PC-3 (cell line): ENCODE measurements at regions not wholly inside any gene's neighbourhood (a gene's known extent, or its start where the extent isn't known, plus 50 kb on each side); places are given as distances from the start of the nearest gene placed in this dataset.

Experiments
- ATAC-seq: fragments of 200-7000 bp; cut with Tn5 transposase; 2 replicates; pipeline ENCODE4 v1.9.1; 2020; ENCODE audit warnings: mild to moderate bottlenecking, moderate library complexity
- BruUV-seq: library from RNA; stranded (reverse); fragments of 400-500 nt; replicated peaks from 2 replicates; lab custom pipeline; 2021; lab: Mats Ljungman, UMichigan
- CTCF ChIA-PET: fragments of 300-600 bp; sonication (Branson Sonifier 250); formaldehyde crosslinking; loops from one replicate; lab custom pipeline; 2022; ENCODE audit warnings: antibody characterized with exemption; lab: Charles Lee
- POLR2A ChIA-PET: fragments of 300-600 bp; sonication (Branson Sonifier 250); formaldehyde crosslinking; loops from one replicate; lab custom pipeline; 2022; ENCODE audit warnings: antibody characterized with exemption; ENCODE audit not compliant: unreplicated experiment; lab: Charles Lee
- DNase-seq: peaks from one replicate; pipeline ENCODE4 v3.0.0-alpha.2; 2015
- H2AFZ ChIP-seq: fragments of 300-600 bp; sonication (generic); 2 replicates; pipeline ENCODE4 v1.6.0; 2016; ENCODE audit warnings: antibody characterized with exemption, low read length
- H3F3A ChIP-seq: fragments of 300-600 bp; sonication (generic); one replicate; pipeline ENCODE4 v1.6.0; 2017; ENCODE audit warnings: antibody characterized with exemption, low read length, control low read depth, mild to moderate bottlenecking; ENCODE audit not compliant: unreplicated experiment
- H3K27ac ChIP-seq: fragments of 300-600 bp; sonication (generic); 2 replicates; pipeline ENCODE4 v1.5.1; 2016; ENCODE audit warnings: mild to moderate bottlenecking, low read length
- H3K27me3 ChIP-seq: fragments of 300-600 bp; sonication (generic); 2 replicates; pipeline ENCODE4 v1.6.1; 2016; ENCODE audit warnings: low read length, mixed read lengths
- H3K36me3 ChIP-seq: fragments of 300-600 bp; sonication (generic); 2 replicates; pipeline ENCODE4 v1.6.1; 2016; ENCODE audit warnings: low read depth, mixed run types, low read length, mixed read lengths
- H3K4me1 ChIP-seq: fragments of 300-600 bp; sonication (generic); 2 replicates; pipeline ENCODE4 v1.5.1; 2016; ENCODE audit warnings: low read length; ENCODE audit not compliant: insufficient read depth
- H3K4me2 ChIP-seq: fragments of 300-600 bp; sonication (generic); 2 replicates; pipeline ENCODE4 v1.6.0; 2016; ENCODE audit warnings: low read length
- H3K4me3 ChIP-seq: fragments of 300-600 bp; sonication (generic); 2 replicates; pipeline ENCODE4 v1.5.1; 2016; ENCODE audit warnings: mild to moderate bottlenecking, low read length, mixed read lengths
- H3K79me2 ChIP-seq: fragments of 300-600 bp; sonication (generic); 2 replicates; pipeline ENCODE4 v1.6.1; 2017; ENCODE audit warnings: low read length, mixed read lengths
- H3K9ac ChIP-seq: fragments of 300-600 bp; sonication (generic); 2 replicates; pipeline ENCODE4 v1.6.0; 2016; ENCODE audit warnings: mild to moderate bottlenecking, low read length
- H3K9me2 ChIP-seq: fragments of 300-600 bp; sonication (generic); replicated peaks from 2 replicates; pipeline ENCODE4 v1.6.1; 2016; ENCODE audit warnings: mixed run types, low read length, mixed read lengths
- H3K9me3 ChIP-seq: fragments of 300-600 bp; sonication (generic); 2 replicates; pipeline ENCODE4 v1.6.1; 2016; ENCODE audit warnings: low read length, mixed read lengths
- H4K20me1 ChIP-seq: fragments of 300-600 bp; sonication (generic); 2 replicates; pipeline ENCODE4 v1.6.1; 2016; ENCODE audit warnings: low read length, mixed read lengths
- CTCF ChIP-seq: fragments of 300-600 bp; sonication (generic); conservative IDR thresholded peaks from 2 replicates; pipeline ENCODE4 v1.5.1; 2017; ENCODE audit warnings: antibody characterized with exemption, low read depth, mild to moderate bottlenecking, low read length
- EZH2 ChIP-seq: fragments of 300-600 bp; sonication (generic); IDR thresholded peaks from one replicate; pipeline ENCODE4 v1.6.1; 2017; ENCODE audit warnings: antibody characterized with exemption, mild to moderate bottlenecking, low read length; ENCODE audit not compliant: unreplicated experiment
- EZH2phosphoT487 ChIP-seq: fragments of 300-600 bp; sonication (generic); IDR thresholded peaks from 2 replicates; pipeline ENCODE4 v1.6.1; 2018; ENCODE audit warnings: mild to moderate bottlenecking, antibody characterized with exemption, low read length, borderline replicate concordance
- intact Hi-C: fragments of 100-400 bp; cut with micrococcal nuclease; formaldehyde crosslinking; loops from 2 replicates; pipeline ENCODE4 v1.9.0; 2023

GRCh38 chr1:101154547-101154946, 82.3 kb upstream of the S1PR1 start:
- Histone ChIP-seq H3K4me3 (no peak overlapping the region), H3K9me3 (no peaks in the 10 kb centered on the region), H3F3A (no peaks in the 10 kb centered on the region), H3K27ac (no peak overlapping the region), H3K4me1 (peaks cover 17% of the 10 kb centered on the region), H3K79me2 (no peaks in the 10 kb centered on the region), H3K27me3 (no peaks in the 10 kb centered on the region), H4K20me1 (no peaks in the 10 kb centered on the region), H2AFZ (no peak overlapping the region), H3K9ac (no peak overlapping the region), H3K4me2 (no peak overlapping the region), H3K9me2 (no peaks in the 10 kb centered on the region), H3K36me3 (no peaks in the 10 kb centered on the region)
- CTCF ChIA-PET: no interaction called here
- TF ChIP-seq EZH2phosphoT487: no peak
- TF ChIP-seq EZH2: no peak
- no peak for TF ChIP-seq CTCF
- no TSS peak for BruUV-seq
- intact Hi-C loops: loop anchor here (5.0 kb wide), 1 partner anchor 83 kb away; the partner anchor contains the start of gene S1PR1
- no peak for DNase-seq
- ATAC-seq: no peak
- POLR2A ChIA-PET: no interaction called here

GRCh38 chr1:101153692-101154091, 83.1 kb upstream of the S1PR1 start:
- H3F3A ChIP-seq: no peaks in the 10 kb centered on the region
- TF ChIP-seq CTCF (no peak), EZH2phosphoT487 (no peak), EZH2 (no peak)
- ChIA-PET POLR2A (no interaction called here), CTCF (no interaction called here)
- intact Hi-C loops: loop anchor here (5.0 kb wide), 1 partner anchor 84 kb away; the partner anchor contains the start of gene S1PR1
- H3K4me1 ChIP-seq: peaks cover 25% of the 10 kb centered on the region
- H3K4me2 ChIP-seq: no peak overlapping the region
- ATAC-seq: no peak
- H3K79me2 ChIP-seq: no peaks in the 10 kb centered on the region
- H3K27ac ChIP-seq: no peak overlapping the region
- H3K4me3 ChIP-seq: no peak overlapping the region
- no peak overlapping the region for H3K9ac ChIP-seq
- H3K9me2 ChIP-seq: no peaks in the 10 kb centered on the region
- H3K9me3 ChIP-seq: no peaks in the 10 kb centered on the region
- BruUV-seq: no TSS peak
- H4K20me1 ChIP-seq: no peaks in the 10 kb centered on the region
- DNase-seq: no peak
- no peaks in the 10 kb centered on the region for H3K27me3 ChIP-seq
- no peak overlapping the region for H2AFZ ChIP-seq
- no peaks in the 10 kb centered on the region for H3K36me3 ChIP-seq

- DNase-seq (no peak), ATAC-seq (no peak)
- Histone ChIP-seq H3K4me2 (no peak overlapping the region), H3K4me1 (peaks cover 26% of the 10 kb centered on the region), H4K20me1 (no peaks in the 10 kb centered on the region), H2AFZ (no peak overlapping the region), H3K79me2 (no peaks in the 10 kb centered on the region), H3K27me3 (no peaks in the 10 kb centered on the region), H3K4me3 (no peak overlapping the region), H3K9me2 (no peaks in the 10 kb centered on the region), H3K9me3 (no peaks in the 10 kb centered on the region), H3K36me3 (no peaks in the 10 kb centered on the region), H3K9ac (no peak overlapping the region), H3F3A (no peaks in the 10 kb centered on the region), H3K27ac (no peak overlapping the region)
- intact Hi-C loops: loop anchor here (5.0 kb wide), 1 partner anchor 85 kb away; the partner anchor contains the start of gene S1PR1
- POLR2A ChIA-PET: no interaction called here
- TF ChIP-seq EZH2 (no peak), EZH2phosphoT487 (no peak), CTCF (no peak)
- no TSS peak for BruUV-seq
- CTCF ChIA-PET: no interaction called here
These were observed 84.2 kb upstream of the S1PR1 start for GRCh38 chr1:101152633-101153032.
